Colonic mucosa (tissue), 4 donors: ENCODE measurements at regions not wholly inside any gene's neighbourhood (a gene's known extent, or its start where the extent isn't known, plus 50 kb on each side); places are given as distances from the start of the nearest gene placed in this dataset.

Experiments used
- DNase-seq: peaks from one replicate; pipeline ENCODE4 v3.0.0-alpha.2; 2020
- H3K27ac ChIP-seq: fragments of 200-600 bp; one replicate; pipeline ENCODE4 v1.8.0; 2021
- H3K27me3 ChIP-seq: fragments of 200-600 bp; one replicate; pipeline ENCODE4 v1.8.0; 2021
- H3K36me3 ChIP-seq: fragments of 200-600 bp; one replicate; pipeline ENCODE4 v1.8.0; 2021
- H3K4me1 ChIP-seq: fragments of 200-600 bp; one replicate; pipeline ENCODE4 v1.8.0; 2021; ENCODE audit warnings: mild to moderate bottlenecking
- H3K4me3 ChIP-seq: fragments of 200-600 bp; one replicate; pipeline ENCODE4 v1.8.0; 2021
- H3K9ac ChIP-seq, 2 donors: one replicate each; pipeline ENCODE4 v1.7.0; 2013; ENCODE audit warnings: control low read depth in 2 of 2, low read depth in 2 of 2, low read length in 2 of 2
- H3K9me3 ChIP-seq: fragments of 200-600 bp; one replicate; pipeline ENCODE4 v1.8.0; 2021
- CTCF ChIP-seq: fragments of 200-600 bp; IDR thresholded peaks from one replicate; pipeline ENCODE4 v1.8.0; 2022; ENCODE audit warnings: antibody characterized with exemption, mild to moderate bottlenecking
- intact Hi-C: fragments of 100-400 bp; cut with DNase I; formaldehyde crosslinking; loops from one replicate; pipeline ENCODE4 v1.14.1; 2022
- donor health status: healthy.
- donor health status: DM: no; HTN: no; CAD: no.
- donor health status: DM: no; HTN: no; CAD: no.

GRCh38 chr5:39518516-39518915 is 93.7 kb upstream of the DAB2 start:
- Histone ChIP-seq H3K4me1 (no peaks in the 10 kb centered on the region), H3K4me3 (no peak overlapping the region), H3K36me3 (no peaks in the 10 kb centered on the region), H3K27ac (no peak overlapping the region), H3K27me3 (no peaks in the 10 kb centered on the region), H3K9me3 (no peaks in the 10 kb centered on the region), H3K9ac (no peak overlapping the region)
- intact Hi-C loops = no loop called here
- DNase-seq = no peak
- TF ChIP-seq CTCF = no peak

GRCh38 chr5:39517800-39518199 is 93.0 kb upstream of the DAB2 start:
- no peaks in the 10 kb centered on the region for H3K4me1 ChIP-seq
- H3K9me3 ChIP-seq = no peaks in the 10 kb centered on the region
- H3K4me3 ChIP-seq = no peak overlapping the region
- TF ChIP-seq CTCF = no peak
- no peak for DNase-seq
- H3K27ac ChIP-seq = no peak overlapping the region
- no peaks in the 10 kb centered on the region for H3K27me3 ChIP-seq
- no peak overlapping the region for H3K9ac ChIP-seq
- no peaks in the 10 kb centered on the region for H3K36me3 ChIP-seq
- intact Hi-C loops = no loop called here

- Histone ChIP-seq H3K9me3 (no peaks in the 10 kb centered on the region), H3K4me1 (no peaks in the 10 kb centered on the region), H3K27me3 (no peaks in the 10 kb centered on the region), H3K27ac (no peak overlapping the region), H3K36me3 (no peaks in the 10 kb centered on the region), H3K9ac (no peak overlapping the region), H3K4me3 (no peak overlapping the region)
- TF ChIP-seq CTCF = no peak
- DNase-seq = no peak
- intact Hi-C loops = no loop called here
These were observed 91.1 kb upstream of the DAB2 start for GRCh38 chr5:39515881-39516280.

GRCh38 chr5:39513236-39513635 is 88.5 kb upstream of the DAB2 start:
- Histone ChIP-seq H3K4me1 (no peaks in the 10 kb centered on the region), H3K27ac (peak overlapping the region; percentile 31), H3K27me3 (no peaks in the 10 kb centered on the region), H3K4me3 (no peak overlapping the region), H3K9me3 (no peaks in the 10 kb centered on the region), H3K36me3 (no peaks in the 10 kb centered on the region), H3K9ac (no peak overlapping the region)
- intact Hi-C loops = no loop called here
- TF ChIP-seq CTCF = no peak
- DNase-seq = peak; percentile 68

GRCh38 chr5:39506211-39506610 is 81.4 kb upstream of the DAB2 start:
- Histone ChIP-seq H3K36me3 (no peaks in the 10 kb centered on the region), H3K9me3 (no peaks in the 10 kb centered on the region), H3K4me1 (peaks cover 4% of the 10 kb centered on the region), H3K4me3 (no peak overlapping the region), H3K9ac (no peak overlapping the region), H3K27me3 (no peaks in the 10 kb centered on the region), H3K27ac (no peak overlapping the region)
- no peak for TF ChIP-seq CTCF
- intact Hi-C loops = no loop called here
- DNase-seq = no peak

- Histone ChIP-seq H3K27ac (no peak overlapping the region), H3K9ac (no peak overlapping the region), H3K27me3 (no peaks in the 10 kb centered on the region), H3K4me3 (no peak overlapping the region), H3K9me3 (no peaks in the 10 kb centered on the region), H3K36me3 (no peaks in the 10 kb centered on the region), H3K4me1 (peaks cover 4% of the 10 kb centered on the region)
- no peak for TF ChIP-seq CTCF
- DNase-seq = no peak
- intact Hi-C loops = no loop called here
These were observed 81.0 kb upstream of the DAB2 start for GRCh38 chr5:39505791-39506190.
